Epithelial cell of prostate (primary cell): ENCODE measurements at regions not wholly inside any gene's neighbourhood (a gene's known extent, or its start where the extent isn't known, plus 50 kb on each side); places are given as distances from the start of the nearest gene placed in this dataset.
A peak's percentile ranks its signal among the peaks of the same experiment; 100 is the strongest.
"Not testable (repeated sequence)": the region's sequence is repeated elsewhere in the genome, so short reads cannot be mapped to it uniquely, and the experiment has no call there.

Experiments used
- DNase-seq: peaks from one replicate; pipeline ENCODE4 v3.0.0-alpha.2; 2011; ENCODE audit warnings: low read depth, low spot score
- H3K27ac ChIP-seq: fragments of 450-650 bp; 2 replicates; pipeline ENCODE4 v1.5.1; 2017; ENCODE audit warnings: mild to moderate bottlenecking

GRCh38 chr6:78199044-78199443 is 546.2 kb downstream of the MEI4 start:
- no peak overlapping the region for H3K27ac ChIP-seq
- no peak for DNase-seq

DNA sequence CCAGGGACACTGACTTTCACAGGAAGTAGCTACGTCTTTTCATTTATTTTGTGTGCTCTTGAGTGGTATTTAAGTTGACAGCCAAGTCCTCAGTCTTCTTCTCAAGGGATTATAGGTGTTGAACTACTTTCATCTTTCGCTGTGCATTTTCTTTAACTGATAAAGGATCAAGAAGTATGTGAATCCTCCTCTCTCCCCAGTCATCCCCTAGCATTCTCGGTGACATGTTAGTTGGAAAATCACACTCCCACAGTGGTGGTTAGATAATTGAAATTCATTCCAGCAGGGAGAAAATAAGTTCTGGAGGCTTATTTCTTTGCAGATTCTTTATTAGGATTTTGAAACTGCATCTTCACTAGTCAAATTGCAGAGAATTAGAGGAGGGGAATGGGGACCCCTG is 569.4 kb downstream of the MEI4 start:
- DNase-seq = no peak
- H3K27ac ChIP-seq = no peak overlapping the region

GRCh38 chr6:78231002-78231401 is 578.2 kb downstream of the MEI4 start:
- DNase-seq = no peak

DNA sequence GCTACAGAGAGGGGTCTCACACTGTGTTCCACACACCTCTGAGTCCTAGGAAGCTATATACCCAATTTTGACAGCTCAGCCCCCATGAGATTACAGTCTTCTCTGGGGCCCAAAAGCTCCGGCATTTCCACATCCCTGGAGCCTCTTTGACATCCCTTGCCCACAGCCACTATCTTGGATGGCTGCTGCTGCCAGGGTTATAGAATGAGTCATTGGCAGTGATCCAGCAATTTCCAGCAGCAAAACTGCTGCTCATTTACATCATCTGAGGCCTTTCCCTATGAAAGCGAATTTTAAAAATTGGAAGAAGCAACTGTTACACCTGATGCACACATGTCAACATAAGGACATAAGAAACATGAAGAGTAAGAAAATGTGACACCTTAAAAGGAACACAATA is 590.7 kb downstream of the MEI4 start:
- H3K27ac ChIP-seq = no peak overlapping the region
- no peak for DNase-seq

More at GRCh38 chr6:78231002-78231401, 578.2 kb downstream of the MEI4 start:
- no peak overlapping the region for H3K27ac ChIP-seq

GRCh38 chr6:78251931-78252330 is 599.1 kb downstream of the MEI4 start:
- H3K27ac ChIP-seq = no peak overlapping the region
- DNase-seq = no peak

- no peak for DNase-seq
- H3K27ac ChIP-seq = no peak overlapping the region
Measured at GRCh38 chr6:78253618-78254017, 600.8 kb downstream of the MEI4 start.

DNA sequence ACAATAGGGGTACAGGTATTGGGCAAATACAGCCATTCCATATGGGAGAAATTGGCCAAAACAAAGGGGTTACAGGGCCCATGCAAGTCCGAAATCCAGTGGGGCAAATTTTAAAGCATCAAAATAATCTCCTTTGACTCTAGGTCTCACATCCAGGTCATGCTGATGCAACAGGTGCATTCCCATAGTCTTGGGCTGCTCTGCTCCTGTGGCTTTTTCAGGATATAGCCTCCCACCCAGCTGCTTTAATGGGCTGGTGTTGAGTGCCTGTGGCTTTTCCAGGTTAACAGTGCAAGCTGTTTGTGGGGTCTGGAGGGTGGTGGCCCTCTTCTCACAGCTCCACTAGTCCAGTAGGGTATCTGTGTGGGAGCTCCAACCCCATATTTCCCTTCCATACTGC is 607.1 kb downstream of the MEI4 start:
- DNase-seq = no peak

DNA sequence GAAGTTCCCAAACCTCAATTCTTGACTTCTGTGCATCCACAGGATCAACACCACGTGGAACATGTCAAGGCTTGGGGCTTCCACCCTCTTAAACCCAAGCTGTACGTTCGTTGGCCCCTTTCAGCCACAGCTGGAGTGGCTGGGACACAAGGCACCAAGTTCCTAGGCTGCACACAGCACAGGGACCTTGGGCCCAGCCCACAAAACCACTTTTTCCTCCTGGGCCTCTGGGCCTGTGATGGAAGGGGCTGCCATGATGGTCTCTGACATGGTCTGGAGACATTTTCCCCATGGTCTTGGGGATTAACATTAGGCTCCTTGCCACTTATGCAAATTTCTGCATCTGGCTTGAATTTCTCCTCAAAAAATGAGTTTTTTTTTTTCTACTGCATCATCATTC is 606.9 kb upstream of the IRAK1BP1 start:
- not testable (repeated sequence) for H3K27ac ChIP-seq

More for the DNA sequence above, 607.1 kb downstream of the MEI4 start:
- H3K27ac ChIP-seq = no peak overlapping the region

DNA sequence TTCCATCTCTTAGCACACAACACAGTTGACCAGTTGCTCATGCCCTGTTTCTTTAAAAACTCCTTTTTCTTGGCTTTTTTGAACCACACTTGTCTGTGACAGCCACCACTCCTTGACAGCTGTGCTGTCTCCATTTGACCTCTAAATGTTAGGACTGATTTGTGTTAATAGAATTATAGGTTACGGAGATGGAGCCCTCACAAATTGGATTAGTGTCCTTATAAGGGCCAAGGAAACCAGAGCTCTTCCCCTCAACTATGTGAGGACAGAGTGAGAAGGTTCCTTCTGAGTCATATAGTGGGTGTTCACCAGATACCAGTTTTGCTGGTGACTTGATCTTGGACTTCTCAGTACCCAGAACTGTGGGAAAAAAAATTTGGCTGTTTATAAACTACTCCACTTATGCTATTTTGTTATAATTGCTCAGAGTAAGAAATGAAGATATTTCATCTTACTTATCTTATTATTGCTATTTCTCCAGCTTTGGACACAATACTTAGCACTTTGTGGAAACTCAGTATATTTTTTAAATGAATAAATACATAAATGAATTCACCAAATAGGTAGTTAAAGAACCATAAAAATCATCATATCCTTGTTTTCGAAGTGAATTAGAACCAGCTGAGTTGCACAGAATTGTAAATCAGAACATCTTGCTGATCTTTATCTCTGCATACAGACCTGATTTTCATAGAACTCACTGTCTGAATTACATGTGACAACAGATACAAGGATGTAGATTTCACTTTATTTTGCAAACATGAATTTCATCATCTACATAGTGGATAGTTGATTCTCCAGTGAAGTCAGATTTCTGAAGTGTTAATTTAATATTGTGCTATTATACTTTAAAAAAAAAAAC is 598.5 kb upstream of the IRAK1BP1 start:
- H3K27ac ChIP-seq = no peak overlapping the region
- DNase-seq = no peak

More for the DNA sequence above, 606.9 kb upstream of the IRAK1BP1 start:
- DNase-seq = not testable (repeated sequence)

DNA sequence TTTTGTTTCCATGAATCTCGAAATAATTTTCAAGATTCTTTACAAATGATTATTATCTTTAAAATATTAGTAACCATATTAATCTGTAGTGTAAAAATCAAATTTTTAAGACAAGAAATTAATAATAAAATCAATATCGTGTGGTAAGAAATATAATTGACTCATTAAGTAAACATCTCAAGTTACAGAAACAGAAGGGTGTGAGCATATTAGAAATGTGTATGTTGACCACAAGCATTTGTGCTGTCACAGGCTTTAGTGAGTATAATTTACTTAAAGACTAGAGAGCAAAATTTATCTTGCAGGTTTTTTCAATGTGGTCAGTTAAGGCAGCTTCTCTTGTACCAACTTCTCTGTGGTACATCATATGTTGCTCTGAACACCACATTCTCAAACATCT is 566.5 kb upstream of the IRAK1BP1 start:
- DNase-seq = peak; percentile 27

GRCh38 chr6:78302411-78302810 is 564.9 kb upstream of the IRAK1BP1 start:
- H3K27ac ChIP-seq = no peak overlapping the region
- DNase-seq = no peak

More for the DNA sequence above, 566.5 kb upstream of the IRAK1BP1 start:
- H3K27ac ChIP-seq = no peak overlapping the region

DNA sequence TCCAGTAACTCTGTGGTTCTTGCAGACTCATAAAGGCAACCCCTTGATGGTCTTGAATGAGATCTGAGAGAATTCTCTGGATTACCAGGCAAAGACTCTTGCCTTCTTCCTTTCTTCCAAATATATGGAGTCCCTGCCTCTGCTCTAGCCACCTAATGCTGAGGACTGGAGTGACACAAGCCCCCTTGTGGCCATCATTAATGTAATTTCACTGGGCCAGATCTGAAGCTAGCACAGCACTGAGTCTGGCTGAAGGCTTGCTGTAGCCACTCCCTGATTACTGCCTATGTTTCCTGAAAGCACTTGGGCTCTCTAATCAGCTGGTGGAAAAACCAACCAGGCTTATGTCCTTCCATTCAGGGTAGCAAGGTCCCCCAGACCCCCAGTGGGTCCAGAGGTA is 559.3 kb upstream of the IRAK1BP1 start:
- no peak for DNase-seq

DNA sequence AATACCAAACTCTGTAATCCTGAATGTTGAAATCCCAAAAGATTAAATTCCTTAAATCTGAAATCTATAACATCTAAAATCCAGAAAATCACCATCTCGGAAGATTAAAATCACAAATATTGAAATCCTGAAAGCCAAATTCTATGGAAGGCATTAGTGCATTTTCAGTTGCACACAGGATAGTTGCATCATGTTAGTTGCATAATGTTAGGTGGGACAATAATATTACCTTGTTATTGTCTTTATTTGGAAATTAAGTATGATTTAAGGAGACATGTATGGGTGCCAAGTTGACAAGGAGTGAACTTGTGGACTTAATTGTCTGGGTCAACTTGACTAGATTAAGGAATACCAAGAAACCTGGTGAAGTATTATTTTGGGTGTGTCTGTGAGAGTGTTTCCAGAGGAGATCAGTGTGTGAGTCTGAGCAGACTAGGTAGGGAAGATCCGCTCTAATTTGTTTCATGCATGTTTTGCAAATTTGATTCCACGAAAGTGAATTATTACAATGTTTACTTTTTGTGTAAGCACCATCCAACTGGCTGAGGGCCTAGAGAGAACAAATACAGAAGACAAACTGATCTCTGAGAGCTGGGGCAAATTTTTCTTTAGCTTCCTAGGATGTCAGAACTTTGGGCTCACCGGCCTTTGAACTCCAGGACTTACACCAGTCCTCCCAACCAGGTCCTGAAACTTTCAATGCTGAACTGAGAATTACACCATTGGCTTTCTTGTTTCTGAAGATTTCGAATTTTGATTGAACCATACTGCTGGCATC is 545.1 kb upstream of the IRAK1BP1 start:
- no peak overlapping the region for H3K27ac ChIP-seq
- DNase-seq = no peak

More for the DNA sequence above, 559.3 kb upstream of the IRAK1BP1 start:
- H3K27ac ChIP-seq = no peak overlapping the region

- DNase-seq = peak; percentile 12
- H3K27ac ChIP-seq = no peak overlapping the region
Measured at GRCh38 chr6:78324213-78324612, 543.1 kb upstream of the IRAK1BP1 start.

GRCh38 chr6:78340755-78341154 is 526.6 kb upstream of the IRAK1BP1 start:
- no peak for DNase-seq
- H3K27ac ChIP-seq = no peak overlapping the region

- no peak overlapping the region for H3K27ac ChIP-seq
- no peak for DNase-seq
Measured at GRCh38 chr6:78345882-78346281, 521.5 kb upstream of the IRAK1BP1 start.

DNA sequence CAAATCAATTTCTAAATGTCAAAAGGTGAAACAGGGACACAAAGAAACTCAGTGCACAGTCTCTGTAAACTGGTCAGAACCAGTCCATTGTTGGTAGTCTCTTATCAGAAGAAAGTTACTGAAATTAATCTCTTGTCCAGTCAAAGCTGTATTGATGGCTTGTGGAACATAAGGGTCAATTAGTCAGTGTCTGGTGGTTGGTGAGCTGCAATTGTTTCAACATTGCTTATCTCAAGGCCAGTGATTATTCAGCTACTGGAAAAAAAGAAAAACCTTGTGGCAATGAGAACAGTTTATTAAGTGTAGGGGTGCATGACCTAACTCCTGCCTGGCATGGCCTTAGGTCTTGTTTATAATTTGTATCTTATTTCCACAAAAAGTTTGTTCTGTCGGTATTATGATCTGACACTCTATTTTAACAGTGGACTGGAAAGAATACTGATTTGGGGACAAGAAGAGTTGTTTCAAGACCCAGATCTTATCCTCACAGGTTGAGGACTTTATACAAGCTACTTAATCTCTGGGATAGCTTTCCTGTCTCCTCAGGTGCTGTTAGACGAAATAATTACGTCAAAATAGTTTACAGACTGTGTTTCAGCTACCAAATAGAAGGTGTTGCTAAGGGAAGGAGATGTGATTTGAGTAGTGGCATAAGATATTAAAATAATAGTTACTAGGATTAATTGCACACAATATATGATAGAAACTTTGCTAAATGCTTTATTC is 520.0 kb upstream of the IRAK1BP1 start:
- H3K27ac ChIP-seq = no peak overlapping the region
- no peak for DNase-seq

- H3K27ac ChIP-seq = no peak overlapping the region
- DNase-seq = no peak
Measured at GRCh38 chr6:78353040-78353439, 514.3 kb upstream of the IRAK1BP1 start.

DNA sequence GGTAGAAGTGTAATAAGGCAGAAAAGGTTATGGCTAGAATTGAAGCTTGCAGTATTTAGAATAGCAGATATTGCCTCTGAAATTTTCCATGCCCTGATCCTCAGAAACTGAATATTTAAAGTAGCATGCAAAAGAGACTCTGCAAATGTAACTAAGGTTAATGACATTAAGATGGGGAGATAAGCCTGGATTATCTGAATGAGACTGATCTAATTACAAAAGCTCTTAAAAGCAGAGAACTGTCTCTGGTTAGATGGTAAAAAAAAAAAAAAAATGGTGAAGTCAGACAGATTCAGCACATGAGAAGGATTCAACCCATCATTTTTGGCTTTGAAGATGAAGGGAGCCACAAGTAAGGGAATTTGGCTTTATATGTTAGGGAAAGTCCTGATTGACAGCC is 503.7 kb upstream of the IRAK1BP1 start:
- DNase-seq = no peak
- H3K27ac ChIP-seq = no peak overlapping the region

- no peak for DNase-seq
- no peak overlapping the region for H3K27ac ChIP-seq
Measured at GRCh38 chr6:78365473-78365872, 501.9 kb upstream of the IRAK1BP1 start.

DNA sequence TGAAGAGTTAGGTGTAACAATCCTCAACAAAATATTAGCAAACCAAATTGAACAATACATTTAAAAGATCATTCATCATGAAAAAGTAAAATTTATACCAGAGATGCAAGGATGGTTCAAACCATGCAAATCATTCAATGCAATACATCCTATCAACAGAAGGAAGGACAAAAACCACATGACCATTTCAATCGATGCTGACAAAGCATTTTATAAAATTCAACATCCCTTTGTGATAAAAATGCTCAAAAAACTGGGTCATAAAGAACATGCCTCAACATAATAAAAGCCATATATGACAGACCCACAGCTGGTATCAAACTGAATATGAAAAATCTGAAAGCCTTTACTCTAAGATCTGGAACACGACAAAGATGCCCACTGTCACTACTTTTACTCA is 490.3 kb upstream of the IRAK1BP1 start:
- DNase-seq = no peak
- no peak overlapping the region for H3K27ac ChIP-seq
